H1 (cell line): ENCODE measurements at regions not wholly inside any gene's neighbourhood (a gene's known extent, or its start where the extent isn't known, plus 50 kb on each side); places are given as distances from the start of the nearest gene placed in this dataset.

Source experiments
- CTCF ChIA-PET: fragments of 300-600 bp; sonication (Branson Sonifier 250); formaldehyde crosslinking; loops from one replicate; lab custom pipeline; 2021; ENCODE audit not compliant: partially characterized antibody; lab: Charles Lee
- POLR2A ChIA-PET: fragments of 300-600 bp; sonication (Branson Sonifier 250); formaldehyde crosslinking; loops from one replicate; lab custom pipeline; 2021; ENCODE audit warnings: inconsistent platforms; ENCODE audit not compliant: partially characterized antibody; lab: Charles Lee
- DNase-seq, 2 experiments: peaks; one replicate each; pipeline versions ENCODE4 v3.0.0 to v3.0.0-alpha.2; 2010 to 2022; ENCODE audit warnings: low spot score in 2 of 2, low read depth in 1 of 2, mixed read lengths in 1 of 2
- FAIRE-seq: peaks from 2 replicates; lab custom pipeline; 2011; peaks lifted over from hg19 to GRCh38; lab: Jason Lieb, UNC
- H2AFZ ChIP-seq: 2 replicates; pipeline ENCODE4 v1.8.1; 2012; ENCODE audit warnings: low read length, inconsistent platforms
- H2AK5ac ChIP-seq: 2 replicates; pipeline ENCODE4 v1.6.1; 2013; ENCODE audit warnings: low read depth, low read length
- H2BK120ac ChIP-seq: replicated peaks from 2 replicates; pipeline ENCODE3; 2013; ENCODE audit warnings: low read depth, low read length, inconsistent platforms
- H2BK12ac ChIP-seq: 2 replicates; pipeline ENCODE4 v1.6.1; 2013; ENCODE audit warnings: low read depth, low read length
- H2BK15ac ChIP-seq: 2 replicates; pipeline ENCODE4 v1.6.1; 2013; ENCODE audit warnings: low read length
- H2BK20ac ChIP-seq: 2 replicates; pipeline ENCODE4 v1.6.1; 2013; ENCODE audit warnings: low read length
- H2BK5ac ChIP-seq: 2 replicates; pipeline ENCODE4 v1.6.1; 2013; ENCODE audit warnings: low read depth, low read length
- H3K14ac ChIP-seq: 2 replicates; pipeline ENCODE4 v1.6.1; 2013; ENCODE audit warnings: inconsistent platforms; ENCODE audit not compliant: insufficient read length
- H3K18ac ChIP-seq: 2 replicates; pipeline ENCODE4 v1.6.1; 2013; ENCODE audit warnings: low read length; ENCODE audit errors: extremely low read depth
- H3K23ac ChIP-seq: 2 replicates; pipeline ENCODE4 v1.6.1; 2013; ENCODE audit warnings: inconsistent platforms; ENCODE audit not compliant: insufficient read length
- H3K23me2 ChIP-seq: 2 replicates; pipeline ENCODE4 v1.6.1; 2013; ENCODE audit warnings: low read depth, low read length
- H3K27ac ChIP-seq: 2 replicates; pipeline ENCODE4 v1.6.1; 2011; ENCODE audit warnings: low read depth, low read length, inconsistent platforms
- H3K27me3 ChIP-seq, 4 experiments: replicated peaks in 1 of 4; 1 replicate in 1 of 4; 2 replicates in 3 of 4; pipeline versions ENCODE4 v1.6.1 to v1.8.1; 2011 to 2013; ENCODE audit warnings: low read length in 3 of 4, mild to moderate bottlenecking in 3 of 4, inconsistent platforms in 2 of 4, mixed read lengths in 2 of 4, moderate library complexity in 1 of 4; ENCODE audit not compliant: control insufficient read depth in 3 of 4, insufficient read depth in 3 of 4; ENCODE audit errors: extremely low read depth in 1 of 4
- H3K36me3 ChIP-seq, 4 experiments: 2 replicates each; pipeline versions ENCODE4 v1.6.1 to v1.8.1; 2011 to 2013; ENCODE audit warnings: mild to moderate bottlenecking in 4 of 4, low read length in 3 of 4, moderate library complexity in 2 of 4, control low read depth in 1 of 4, inconsistent platforms in 1 of 4; ENCODE audit not compliant: insufficient read depth in 4 of 4, control insufficient read depth in 2 of 4
- H3K4ac ChIP-seq: replicated peaks from 2 replicates; pipeline ENCODE3; 2013; ENCODE audit warnings: low read length, low read depth, mixed read lengths, inconsistent platforms; ENCODE audit not compliant: insufficient read length
- H3K4me1 ChIP-seq, 4 experiments: replicated peaks in 1 of 4; 1 replicate in 1 of 4; 2 replicates in 3 of 4; pipeline versions ENCODE4 v1.6.1 to v1.8.1; 2011 to 2013; ENCODE audit warnings: low read length in 3 of 4, inconsistent platforms in 2 of 4, mixed read lengths in 1 of 4; ENCODE audit not compliant: insufficient read depth in 4 of 4, control insufficient read depth in 3 of 4
- H3K4me2 ChIP-seq, 2 experiments: 2 replicates each; pipeline versions ENCODE4 v1.6.1 to v1.8.1; 2011 to 2013; ENCODE audit warnings: low read depth in 2 of 2, low read length in 2 of 2, control low read depth in 1 of 2, inconsistent platforms in 1 of 2, mild to moderate bottlenecking in 1 of 2; ENCODE audit not compliant: insufficient read depth in 1 of 2
- H3K4me3 ChIP-seq, 4 experiments: fragments of 200-600, 300-600 bp in 1 of 4; sonication (generic), shearing (Covaris generic), sonication (Bioruptor Twin) in 1 of 4; 2 replicates each; pipeline versions ENCODE4 v1.5.1 to v1.8.1; 2011 to 2016; ENCODE audit warnings: low read length in 4 of 4, low read depth in 3 of 4, control low read depth in 2 of 4, inconsistent platforms in 2 of 4, mild to moderate bottlenecking in 2 of 4, mixed read lengths in 1 of 4, moderate library complexity in 1 of 4; ENCODE audit not compliant: insufficient read depth in 2 of 4; ENCODE audit errors: extremely low read depth in 1 of 4
- H3K56ac ChIP-seq: replicated peaks from 2 replicates; pipeline ENCODE3; 2013; ENCODE audit warnings: low read depth, mild to moderate bottlenecking, mixed read lengths, low read length, inconsistent platforms; ENCODE audit not compliant: insufficient read length
- H3K79me1 ChIP-seq: 2 replicates; pipeline ENCODE4 v1.6.1; 2013; ENCODE audit warnings: low read depth, low read length, control low read depth
- H3K79me2 ChIP-seq, 2 experiments: 2 replicates each; pipeline versions ENCODE4 v1.6.1 to v1.8.1; 2012 to 2013; ENCODE audit warnings: low read length in 2 of 2, mild to moderate bottlenecking in 2 of 2, inconsistent platforms in 1 of 2; ENCODE audit not compliant: insufficient read depth in 2 of 2, control insufficient read depth in 1 of 2
- H3K9ac ChIP-seq, 4 experiments: replicated peaks in 1 of 4; 1 replicate in 1 of 4; 2 replicates in 3 of 4; pipeline versions ENCODE4 v1.6.1 to v1.8.1; 2011 to 2013; ENCODE audit warnings: low read depth in 3 of 4, low read length in 3 of 4, control low read depth in 2 of 4, mild to moderate bottlenecking in 2 of 4, moderate library complexity in 2 of 4, inconsistent platforms in 1 of 4; ENCODE audit errors: extremely low read depth in 1 of 4
- H3K9me3 ChIP-seq, 2 experiments: 2 replicates each; pipeline versions ENCODE4 v1.6.1 to v1.8.1; 2012 to 2013; ENCODE audit warnings: mild to moderate bottlenecking in 2 of 2, moderate library complexity in 2 of 2, control low read depth in 1 of 2, inconsistent platforms in 1 of 2, low read depth in 1 of 2, low read length in 1 of 2, mixed read lengths in 1 of 2; ENCODE audit not compliant: insufficient read depth in 2 of 2
- H4K20me1 ChIP-seq, 2 experiments: replicated peaks in 1 of 2; 2 replicates each; pipeline versions ENCODE3 to v1.8.1; 2011 to 2013; ENCODE audit warnings: inconsistent platforms in 2 of 2, low read length in 2 of 2, mild to moderate bottlenecking in 1 of 2; ENCODE audit not compliant: insufficient read depth in 2 of 2, control insufficient read depth in 1 of 2
- H4K5ac ChIP-seq: 2 replicates; pipeline ENCODE4 v1.6.1; 2013; ENCODE audit warnings: low read length, low read depth, mixed read lengths, inconsistent platforms; ENCODE audit not compliant: insufficient read length
- H4K8ac ChIP-seq: 2 replicates; pipeline ENCODE4 v1.8.0; 2013; ENCODE audit warnings: mild to moderate bottlenecking, moderate library complexity, low read length, inconsistent platforms; ENCODE audit not compliant: insufficient read depth; ENCODE audit errors: extremely low read depth
- H4K91ac ChIP-seq: replicated peaks from 2 replicates; pipeline ENCODE3; 2013; ENCODE audit warnings: low read length, mixed read lengths, inconsistent platforms; ENCODE audit not compliant: insufficient read length
- BACH1 ChIP-seq: IDR thresholded peaks from 2 replicates; pipeline ENCODE4 v1.6.1; 2012; ENCODE audit warnings: low read length, improper control_type of control experiment
- CTCF ChIP-seq, 3 experiments: IDR thresholded peaks; 1 replicate in 2 of 3; 2 replicates in 1 of 3; pipeline versions ENCODE4 v1.5.1 to v1.6.1; 2011; ENCODE audit warnings: low read length in 3 of 3, mild to moderate bottlenecking in 3 of 3, inconsistent platforms in 2 of 3, low read depth in 1 of 3, moderate library complexity in 1 of 3; ENCODE audit not compliant: insufficient read depth in 1 of 3; ENCODE audit errors: control extremely low read depth in 1 of 3
- HDAC2 ChIP-seq, 2 experiments: fragments of 300-600 bp in 1 of 2; sonication (generic) in 1 of 2; IDR thresholded peaks; 2 replicates each; pipeline ENCODE4 v1.6.1; 2011 to 2012; ENCODE audit warnings: low read depth in 2 of 2, low read length in 2 of 2, mild to moderate bottlenecking in 2 of 2, moderate library complexity in 2 of 2, borderline replicate concordance in 1 of 2, inconsistent platforms in 1 of 2
- JUND ChIP-seq: IDR thresholded peaks from 2 replicates; pipeline ENCODE4 v1.6.1; 2011; ENCODE audit warnings: mild to moderate bottlenecking, improper control_type of control experiment, low read length
- MAX ChIP-seq: IDR thresholded peaks from 2 replicates; pipeline ENCODE4 v1.6.1; 2012; ENCODE audit warnings: inconsistent platforms
- SIN3A ChIP-seq, 2 experiments: IDR thresholded peaks in 1 of 2; conservative IDR thresholded peaks in 1 of 2; 2 replicates each; pipeline ENCODE4 v1.6.1; 2011 to 2012; ENCODE audit warnings: low read length in 2 of 2, improper control_type of control experiment in 1 of 2, low read depth in 1 of 2, mild to moderate bottlenecking in 1 of 2
- SRF ChIP-seq: IDR thresholded peaks from 2 replicates; pipeline ENCODE4 v1.6.1; 2011; ENCODE audit warnings: mild to moderate bottlenecking, low read depth, low read length, moderate library complexity
- TAF1 ChIP-seq: IDR thresholded peaks from 2 replicates; pipeline ENCODE4 v1.6.1; 2011; ENCODE audit warnings: mild to moderate bottlenecking, low read depth, low read length
- TAF7 ChIP-seq: optimal IDR thresholded peaks from 2 replicates; pipeline ENCODE3; 2011; ENCODE audit warnings: low read depth, mild to moderate bottlenecking, inconsistent platforms, low read length, moderate library complexity, borderline replicate concordance
- YY1 ChIP-seq: IDR thresholded peaks from 2 replicates; pipeline ENCODE4 v1.6.1; 2011; ENCODE audit warnings: low read depth, mild to moderate bottlenecking, low read length
- ZNF274 ChIP-seq: IDR thresholded peaks from 2 replicates; pipeline ENCODE4 v1.7.0; 2012; ENCODE audit warnings: low read length, borderline replicate concordance; ENCODE audit errors: extremely low read depth
- WGBS, 2 experiments: shearing (Covaris generic) in 1 of 2; methylation state at CpG; one replicate each; pipeline versions ENCODE4 v1.1.6 to v1.1.7; 2013 to 2015; ENCODE audit warnings: low lambda C conversion rate in 2 of 2, mixed read lengths in 2 of 2, inconsistent platforms in 1 of 2, low coverage in 1 of 2, missing lambda C conversion rate in 1 of 2; ENCODE audit not compliant: insufficient replicate concordance in 2 of 2, insufficient coverage in 1 of 2, insufficient read length in 1 of 2; ENCODE audit errors: extremely low coverage in 1 of 2, missing lambda C conversion rate in 1 of 2; 5-methylcytosine and 5-hydroxymethylcytosine counted together

- no peak overlapping the region for H3K4me3 ChIP-seq
- 76% methylated on average over 5 of the region's 5 CpGs; no CpG with 5 or more reads in 1 of the 2 experiments for WGBS, 2 experiments
- H4K5ac ChIP-seq, result no peak overlapping the region
- ChIA-PET CTCF (no interaction called here), POLR2A (no interaction called here)
- no peak overlapping the region for H2BK12ac ChIP-seq
- no peak for FAIRE-seq
- no peaks in the 10 kb centered on the region for H3K9me3 ChIP-seq
- H3K27ac ChIP-seq, result no peak overlapping the region
- no peak overlapping the region for H2BK120ac ChIP-seq
- H2BK15ac ChIP-seq, result no peak overlapping the region
- no peak overlapping the region for H4K91ac ChIP-seq
- DNase-seq, result no peak
- H3K4me2 ChIP-seq, result no peak overlapping the region
- no peak overlapping the region for H2BK5ac ChIP-seq
- no peak overlapping the region for H2AK5ac ChIP-seq
- no peak overlapping the region for H3K56ac ChIP-seq
- H2BK20ac ChIP-seq, result no peak overlapping the region
- no peaks in the 10 kb centered on the region; the same call in 1 of the 2 replicates for H3K23me2 ChIP-seq
- no peaks in the 10 kb centered on the region for H3K36me3 ChIP-seq
- no peak overlapping the region for H4K8ac ChIP-seq
- H3K14ac ChIP-seq, result no peak overlapping the region
- no peak overlapping the region for H3K9ac ChIP-seq
- no peaks in the 10 kb centered on the region for H3K27me3 ChIP-seq
- no peak overlapping the region for H3K18ac ChIP-seq
- H2AFZ ChIP-seq, result peak overlapping the region; percentile 26; the same call in 1 of the 2 replicates
- no peak overlapping the region for H3K23ac ChIP-seq
- no peaks in the 10 kb centered on the region for H3K79me2 ChIP-seq
- no peaks in the 10 kb centered on the region for H4K20me1 ChIP-seq
- no peak overlapping the region for H3K4ac ChIP-seq
- H3K4me1 ChIP-seq, result peaks cover 0 to 4% (median 0%) of the 10 kb centered on the region in 4 experiments; a peak in 1 of 7 replicates
- H3K79me1 ChIP-seq, result no peaks in the 10 kb centered on the region
- no peak for TF ChIP-seq JUND
- TF ChIP-seq TAF7, result no peak
- TF ChIP-seq TAF1, result no peak
- TF ChIP-seq BACH1, result no peak
- TF ChIP-seq MAX, result no peak
- TF ChIP-seq HDAC2 (IDR thresholded peaks at IDR 0.05; ENCODE audit: borderline replicate concordance in 1 of 2, low read depth in 2 of 2, low read length in 2 of 2), result no peak
- TF ChIP-seq SIN3A (conservative IDR thresholded peaks at IDR 0.05 in 1 of 2, IDR thresholded peaks at IDR 0.05 in 1 of 2; ENCODE audit: low read depth in 1 of 2, low read length in 2 of 2), result no peak
- no peak for TF ChIP-seq ZNF274
- TF ChIP-seq CTCF (IDR thresholded peaks at IDR 0.05; ENCODE audit: control extremely low read depth in 1 of 3, insufficient read depth in 1 of 3, low read depth in 1 of 3, low read length in 3 of 3), result no peak
- TF ChIP-seq SRF, result no peak
- no peak for TF ChIP-seq YY1
Observed at GRCh38 chr2:67798541-67799160, 264.2 kb downstream of the C1D start.
